Left ventricle myocardium superior (tissue), 1 donor: ENCODE measurements at regions not wholly inside any gene's neighbourhood (a gene's known extent, or its start where the extent isn't known, plus 50 kb on each side); places are given as distances from the start of the nearest gene placed in this dataset.

ENCODE experiments used
- ATAC-seq: fragments of 200-7000 bp; cut with Tn5 transposase; one replicate; pipeline ENCODE4 v1.9.1; 2020; ENCODE audit warnings: mild to moderate bottlenecking, moderate library complexity
- DNase-seq: peaks from one replicate; pipeline ENCODE4 v3.0.0-alpha.2; 2020
- intact Hi-C: fragments of 100-400 bp; cut with micrococcal nuclease; formaldehyde crosslinking; loops from one replicate; pipeline ENCODE4 v1.11.0; 2022
- donor health status: DM: no; HTN: yes; CAD: no; lungs with severe emphysema.

DNA sequence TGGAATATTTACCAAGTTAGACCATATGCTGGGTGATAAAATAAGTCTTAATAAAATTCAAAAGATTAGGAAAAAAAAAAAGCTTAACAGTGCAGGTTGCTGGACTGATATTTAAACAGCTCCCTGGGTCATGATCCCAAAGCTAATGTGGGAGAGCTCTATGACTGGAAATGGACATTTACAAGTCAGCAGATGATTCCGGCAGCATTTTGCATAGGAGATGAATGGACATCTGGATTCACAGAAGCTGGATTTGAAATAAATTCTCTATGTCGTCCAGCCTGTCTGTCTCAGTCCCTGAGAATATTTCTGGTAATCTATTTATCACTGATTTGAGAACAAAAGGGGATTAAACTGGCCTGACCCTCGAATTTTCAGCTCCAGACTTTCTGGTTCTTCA lies 52.3 kb upstream of the KLHL25 start:
- ATAC-seq = no peak
- intact Hi-C loops = no loop called here
- DNase-seq = no peak

GRCh38 chr15:85849946-85850345 lies 55.2 kb upstream of the KLHL25 start:
- intact Hi-C loops = no loop called here
- ATAC-seq = no peak
- no peak for DNase-seq

DNA sequence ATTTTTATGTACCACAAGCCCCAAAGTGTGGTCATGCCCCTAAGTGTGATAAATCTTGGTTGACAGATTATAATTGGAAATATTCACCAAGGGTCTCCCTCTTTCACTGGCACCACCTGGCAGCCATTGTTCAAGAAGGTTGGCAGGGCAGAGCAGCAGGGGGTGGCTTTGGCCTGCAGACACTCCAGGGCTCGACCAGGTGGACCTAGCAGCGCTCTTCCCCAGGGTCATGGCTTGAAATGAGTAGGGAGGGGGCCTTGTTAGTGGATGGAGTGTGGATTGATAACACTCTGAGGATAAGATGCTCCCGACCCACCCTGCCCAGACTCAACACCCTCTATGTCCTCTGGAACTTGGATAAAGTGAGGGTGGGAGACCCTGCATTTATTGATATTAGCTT lies 58.2 kb upstream of the KLHL25 start:
- no peak for DNase-seq
- intact Hi-C loops = no loop called here
- no peak for ATAC-seq

DNA sequence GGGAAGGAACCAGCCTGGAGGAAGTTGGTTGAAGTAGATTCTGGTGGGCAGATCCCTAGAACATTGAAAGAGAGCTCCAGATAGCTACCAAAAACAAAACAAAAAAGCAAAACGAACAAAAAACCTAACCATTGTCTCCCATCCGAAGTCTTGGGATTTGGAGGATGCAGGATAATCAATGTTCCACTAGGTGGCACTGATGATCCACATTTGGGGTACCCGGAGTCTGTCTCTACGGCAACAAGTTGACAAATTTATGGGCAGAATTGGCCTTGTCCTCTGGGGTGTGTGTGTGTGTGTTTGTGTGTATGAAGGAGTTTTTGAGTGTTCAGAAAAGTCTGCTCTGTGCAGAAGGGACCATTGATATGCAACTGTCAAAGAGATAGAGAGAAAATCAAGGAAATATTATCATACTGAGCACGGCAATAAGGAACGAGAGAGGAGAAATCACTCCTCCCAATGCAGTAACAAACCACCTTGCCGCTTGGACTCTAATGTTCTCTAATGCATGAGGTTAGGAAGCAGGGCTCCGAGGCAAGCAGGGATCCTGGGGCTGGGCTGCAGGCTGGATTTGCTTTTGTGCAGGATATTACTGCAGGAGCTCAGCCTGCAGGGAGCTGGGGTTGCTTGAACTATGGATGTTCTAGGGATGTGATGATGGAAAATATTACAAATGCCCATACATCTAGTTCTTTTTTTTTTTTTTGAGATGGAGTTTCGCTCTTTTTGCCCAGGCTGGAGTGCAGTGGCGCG lies 59.8 kb upstream of the KLHL25 start:
- intact Hi-C loops = no loop called here
- ATAC-seq (peak; percentile 68), DNase-seq (no peak)

DNA sequence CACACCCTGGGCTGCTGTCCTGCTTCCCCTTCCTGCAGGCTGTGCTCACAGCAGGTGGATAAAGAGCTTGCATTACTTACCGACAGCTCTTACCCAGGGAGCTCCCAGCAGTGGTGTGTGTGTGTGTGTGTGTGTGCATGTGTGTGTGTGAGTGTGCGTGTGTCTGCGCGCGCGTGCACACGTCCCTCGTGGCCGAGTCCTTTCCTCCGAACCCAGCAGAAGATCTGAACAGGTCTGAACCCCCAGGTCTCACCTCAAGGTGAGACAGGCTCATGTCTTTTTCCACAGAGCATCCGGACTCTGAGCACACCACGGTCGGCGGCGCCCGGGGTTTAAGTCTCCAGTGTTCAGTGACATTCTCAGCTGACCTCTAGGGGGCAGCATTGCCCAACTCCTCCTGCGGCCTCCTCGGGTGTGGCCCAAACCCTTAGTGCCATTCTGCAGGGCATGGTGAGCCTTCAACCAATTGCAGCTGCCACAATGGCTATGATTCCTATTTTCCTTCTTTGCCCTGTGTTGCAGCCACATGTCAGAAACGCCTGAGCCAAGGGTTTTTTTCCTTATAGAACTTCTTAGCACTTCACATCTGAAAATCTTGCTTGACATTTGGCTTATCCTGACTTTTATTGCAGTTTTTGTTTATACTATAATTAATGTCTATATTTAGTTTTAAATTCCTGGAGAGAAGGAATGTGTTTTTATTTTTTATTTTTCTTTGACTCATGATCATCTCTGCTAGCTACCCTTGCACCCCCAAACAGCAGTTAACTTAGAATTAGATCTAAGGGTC lies 64.1 kb upstream of the KLHL25 start:
- DNase-seq (peak; percentile 66), ATAC-seq (peak; percentile 81)
- intact Hi-C loops = no loop called here

GRCh38 chr15:85859671-85860070 lies 64.9 kb upstream of the KLHL25 start:
- DNase-seq (no peak), ATAC-seq (no peak)
- intact Hi-C loops = no loop called here

DNA sequence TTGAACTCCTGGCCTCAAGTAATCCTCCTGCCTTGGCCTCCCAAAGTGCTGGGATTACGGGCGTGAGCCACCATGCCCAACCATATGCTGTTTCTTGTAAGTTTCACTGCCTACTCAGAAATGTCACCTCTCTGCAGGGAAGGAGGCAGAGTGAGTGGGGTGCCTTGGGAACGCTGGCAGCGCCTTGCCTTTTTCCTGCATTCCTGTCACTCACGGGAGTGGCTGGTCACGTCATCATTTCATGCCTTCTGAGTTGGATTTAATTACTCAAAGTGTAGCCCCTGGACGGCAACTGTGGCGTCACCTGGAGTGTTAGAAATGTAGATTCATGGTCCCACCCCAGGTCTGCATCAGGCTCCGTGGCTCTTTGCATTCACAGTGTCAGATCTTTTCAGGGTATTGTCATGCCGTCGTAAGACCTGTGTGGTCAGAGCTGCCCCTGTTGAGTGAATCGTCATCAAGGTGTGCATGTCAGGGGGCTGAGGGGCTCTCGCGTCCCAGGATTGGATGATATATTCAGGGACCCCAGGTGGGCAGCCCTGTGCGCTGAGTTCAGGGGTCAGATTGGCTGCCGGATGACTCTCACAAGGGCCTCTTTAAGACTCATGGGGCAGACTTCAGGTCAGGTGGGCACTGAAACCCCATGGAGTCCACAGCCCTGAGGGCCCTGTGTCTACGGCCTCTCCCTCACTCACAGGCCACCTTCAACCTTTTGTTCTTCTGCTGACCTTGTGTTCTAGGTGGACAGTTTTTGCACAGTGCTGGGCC lies 65.9 kb upstream of the KLHL25 start:
- intact Hi-C loops = no loop called here
- no peak for ATAC-seq

DNA sequence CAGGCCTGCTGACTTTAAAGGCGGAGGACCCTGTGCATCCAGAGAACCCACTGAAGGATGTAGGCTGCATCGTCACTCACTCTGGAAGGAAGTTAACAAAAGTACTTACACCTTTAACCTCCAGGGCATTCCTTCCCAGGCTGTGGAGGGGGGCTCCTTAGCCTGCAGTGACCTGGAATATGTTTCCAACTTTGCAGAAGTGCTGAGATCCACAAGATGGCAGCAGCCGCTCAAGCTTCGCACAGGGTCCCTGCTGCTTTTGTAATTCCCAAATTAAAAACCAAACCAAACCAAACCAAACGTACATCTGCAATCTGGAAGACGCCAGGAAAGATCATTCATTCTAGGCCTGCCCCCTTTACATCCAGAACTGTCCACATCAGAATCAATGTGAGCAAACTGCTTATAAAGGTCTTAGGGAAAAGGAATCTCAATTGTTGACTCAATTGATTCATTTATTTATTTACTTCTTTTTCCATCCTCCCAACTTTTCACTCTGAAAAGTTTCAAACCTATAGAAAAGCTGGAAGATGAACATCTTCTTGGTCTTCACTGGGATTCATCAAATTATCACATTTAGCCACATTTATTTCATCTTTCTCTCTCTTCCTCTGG lies 70.5 kb upstream of the KLHL25 start:
- intact Hi-C loops = no loop called here
- ATAC-seq (peak; percentile 55), DNase-seq (peak; percentile 37)

More for the DNA sequence above, 65.9 kb upstream of the KLHL25 start:
- DNase-seq = no peak

DNA sequence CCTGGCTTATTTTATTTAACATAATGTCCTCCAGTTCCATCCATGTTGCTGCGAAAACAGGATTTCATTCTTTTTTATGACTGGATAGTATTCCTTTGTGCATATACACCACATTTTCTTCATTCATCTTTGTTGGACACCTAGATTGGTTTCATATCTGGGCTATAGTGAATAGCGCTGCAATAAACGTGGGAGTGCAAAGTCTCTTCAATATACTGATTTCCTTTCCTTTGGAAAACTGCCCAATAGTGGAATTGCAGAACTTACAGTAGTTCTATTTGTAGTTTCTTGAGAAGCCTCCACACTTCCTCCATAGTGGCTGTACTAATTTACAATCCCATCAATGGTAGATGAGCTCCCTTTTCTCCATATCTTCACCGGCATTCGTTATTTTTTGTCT lies 72.5 kb upstream of the KLHL25 start:
- DNase-seq (no peak), ATAC-seq (no peak)
- intact Hi-C loops = no loop called here

GRCh38 chr15:85869124-85869523 lies 74.4 kb upstream of the KLHL25 start:
- intact Hi-C loops = no loop called here
- DNase-seq = no peak
- ATAC-seq = no peak

- ATAC-seq = no peak
- no peak for DNase-seq
- intact Hi-C loops = no loop called here
Measured at GRCh38 chr15:85870216-85871014, 75.7 kb upstream of the KLHL25 start.

- intact Hi-C loops = no loop called here
- DNase-seq (no peak), ATAC-seq (no peak)
Measured at GRCh38 chr15:85871545-85871944, 76.8 kb upstream of the KLHL25 start.

DNA sequence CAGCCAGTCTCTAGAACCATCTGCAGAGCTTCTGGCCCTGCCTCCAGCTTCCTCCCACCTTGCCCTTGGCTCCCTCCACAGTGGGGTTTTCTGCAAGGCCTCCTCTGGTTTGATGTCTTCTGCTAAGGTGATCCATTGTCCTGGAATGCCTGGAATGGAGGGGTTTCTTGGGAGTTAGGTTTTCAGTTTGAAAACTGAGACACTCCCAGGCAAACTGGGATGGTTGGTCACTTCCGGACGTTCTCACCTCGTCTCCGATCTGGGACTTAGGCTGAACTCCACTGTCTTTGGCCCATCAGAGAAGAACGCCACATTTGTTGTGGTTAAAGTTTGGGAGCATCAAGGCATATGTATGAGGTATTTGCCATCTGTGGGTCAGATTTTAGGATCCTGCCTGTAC lies 77.4 kb upstream of the KLHL25 start:
- no peak for ATAC-seq
- intact Hi-C loops = no loop called here

DNA sequence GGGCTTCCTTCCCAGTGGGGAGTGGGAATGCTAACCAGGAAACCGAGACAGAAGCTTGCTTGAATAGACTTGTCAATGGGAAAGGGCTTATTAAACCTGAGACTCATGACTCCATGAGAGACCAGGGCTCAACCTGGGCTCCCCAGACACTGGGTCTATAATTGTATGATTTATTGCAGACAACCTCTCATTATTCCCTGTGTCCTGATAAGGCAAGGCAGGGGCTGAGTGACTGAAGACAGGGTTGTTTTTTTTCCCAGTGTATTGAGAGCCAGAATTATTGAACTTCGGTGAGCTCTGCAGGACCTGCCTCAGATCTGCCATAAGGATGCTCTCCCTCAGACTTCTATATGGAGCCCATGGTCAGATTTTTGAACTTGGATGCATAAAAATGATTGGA lies 79.5 kb upstream of the KLHL25 start:
- ATAC-seq (no peak), DNase-seq (no peak)
- intact Hi-C loops = no loop called here

More for the DNA sequence above, 77.4 kb upstream of the KLHL25 start:
- no peak for DNase-seq

- intact Hi-C loops = no loop called here
- DNase-seq = no peak
- no peak for ATAC-seq
Measured at GRCh38 chr15:85875756-85876155, 81.0 kb upstream of the KLHL25 start.

- DNase-seq (no peak), ATAC-seq (no peak)
- intact Hi-C loops = no loop called here
Measured at GRCh38 chr15:85878828-85879225, 84.1 kb upstream of the KLHL25 start.

DNA sequence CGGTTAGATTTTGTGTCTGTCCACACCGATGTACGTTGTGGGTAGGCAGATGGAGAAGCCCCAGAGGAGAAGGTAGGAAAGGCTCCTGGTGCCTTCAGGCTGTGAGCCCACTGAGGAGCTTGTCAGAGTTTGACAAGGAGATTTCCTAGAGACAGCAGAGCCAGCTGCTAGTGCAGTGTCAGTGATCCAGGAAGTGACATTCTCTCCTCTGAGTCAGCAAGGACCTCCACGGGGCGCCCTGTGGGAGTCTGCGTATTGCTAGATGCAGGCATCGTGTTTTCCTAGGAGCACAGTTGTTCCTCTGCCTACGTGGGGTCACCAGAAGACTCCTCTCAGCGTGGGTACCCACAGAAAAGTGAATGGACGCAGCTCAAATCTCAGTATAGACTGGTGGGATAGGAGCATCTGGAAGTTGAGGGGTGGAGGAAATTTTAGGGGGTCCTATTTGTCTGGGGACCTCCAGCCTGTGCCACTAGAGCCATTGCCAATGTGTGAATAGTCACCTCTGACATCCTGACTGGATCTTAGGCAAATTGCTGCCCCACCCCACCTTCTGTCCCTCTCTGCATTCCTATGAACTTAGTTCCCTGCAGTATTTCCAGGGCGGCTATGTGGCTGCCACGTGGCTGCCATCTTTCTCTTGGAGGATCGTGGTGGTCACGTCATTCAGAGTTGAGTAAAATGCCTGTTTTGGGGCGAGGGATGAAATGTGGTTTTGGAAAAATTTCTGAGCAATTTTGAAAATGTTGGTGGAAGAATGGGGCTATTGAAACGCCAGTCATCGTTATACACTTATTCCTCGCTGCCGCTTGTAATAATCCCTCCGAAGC lies 84.8 kb upstream of the KLHL25 start:
- intact Hi-C loops = no loop called here
- no peak for ATAC-seq
- DNase-seq = no peak
